NOMO-1 treated with dmso at 0.1 percent for 144 hours (cell line): ENCODE measurements at regions not wholly inside any gene's neighbourhood (a gene's known extent, or its start where the extent isn't known, plus 50 kb on each side); places are given as distances from the start of the nearest gene placed in this dataset.

Source experiments
- DNase-seq: peaks from one replicate; lab custom pipeline; 2025; ENCODE audit not compliant: unreplicated experiment; lab: John Stamatoyannopoulos, UW

DNA sequence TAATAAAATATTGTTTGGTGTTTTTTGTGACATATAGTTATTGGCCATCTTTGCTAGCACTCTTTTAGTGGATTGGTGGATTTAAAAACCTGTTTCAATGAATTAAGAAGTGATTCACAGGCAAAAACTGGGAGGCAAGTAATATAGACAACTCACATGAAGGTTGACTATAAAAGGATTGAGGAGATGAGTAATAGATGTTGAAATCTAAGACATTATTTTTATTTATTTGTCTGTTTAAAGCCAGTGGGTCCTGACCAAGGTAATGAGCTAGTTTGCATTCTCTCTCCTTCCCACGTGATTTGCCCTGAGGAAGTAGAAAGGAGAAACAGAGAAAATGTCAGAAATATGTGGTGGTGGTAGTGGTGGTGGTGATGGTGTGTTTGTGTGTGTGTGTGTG lies 351.5 kb upstream of the ZP4 start:
- peak; percentile 10 for DNase-seq

- no peak for DNase-seq
Measured at GRCh38 chr1:238241607-238242006, 350.9 kb upstream of the ZP4 start.

DNA sequence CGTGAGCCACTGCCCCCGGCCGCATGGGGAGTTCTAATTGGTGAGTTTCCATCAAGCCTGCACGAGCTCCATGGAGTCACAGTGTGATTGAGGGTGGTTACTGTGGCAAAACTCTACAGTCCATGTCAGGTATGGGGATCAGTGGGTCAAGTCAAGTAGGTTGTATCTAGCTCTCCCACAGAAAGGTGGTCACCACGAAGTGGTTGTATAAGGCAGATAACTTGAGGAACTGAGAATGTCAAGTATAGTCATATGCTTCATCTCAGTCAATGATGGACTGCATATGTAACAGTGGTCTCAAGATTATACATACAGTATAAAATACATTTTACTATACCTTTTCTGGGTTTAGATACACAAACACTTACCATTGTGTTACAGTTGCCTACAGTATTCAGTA lies 348.6 kb upstream of the ZP4 start:
- no peak for DNase-seq

GRCh38 chr1:238233966-238234365 lies 343.2 kb upstream of the ZP4 start:
- DNase-seq, result no peak

- no peak for DNase-seq
Measured at GRCh38 chr1:238232084-238232710, 341.5 kb upstream of the ZP4 start.

DNA sequence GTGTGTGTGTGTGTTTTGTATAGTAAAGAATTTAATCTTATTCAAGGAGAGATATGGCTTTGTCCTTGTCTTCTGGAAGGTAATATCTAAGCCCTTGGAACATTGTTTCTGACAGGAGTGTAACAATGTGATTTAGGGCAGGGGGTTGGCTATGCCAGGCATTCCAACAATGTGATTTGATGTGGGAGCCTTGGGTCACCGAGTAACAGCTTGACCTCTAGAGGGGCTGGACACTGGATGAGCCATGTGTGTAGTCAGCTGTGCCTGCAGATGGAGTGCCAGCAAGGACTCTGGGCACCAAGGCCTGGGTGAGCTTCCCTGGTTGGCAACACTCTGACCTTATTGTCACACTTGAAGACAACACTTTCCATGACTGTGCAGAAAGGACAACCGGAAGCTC lies 336.1 kb upstream of the ZP4 start:
- no peak for DNase-seq

DNA sequence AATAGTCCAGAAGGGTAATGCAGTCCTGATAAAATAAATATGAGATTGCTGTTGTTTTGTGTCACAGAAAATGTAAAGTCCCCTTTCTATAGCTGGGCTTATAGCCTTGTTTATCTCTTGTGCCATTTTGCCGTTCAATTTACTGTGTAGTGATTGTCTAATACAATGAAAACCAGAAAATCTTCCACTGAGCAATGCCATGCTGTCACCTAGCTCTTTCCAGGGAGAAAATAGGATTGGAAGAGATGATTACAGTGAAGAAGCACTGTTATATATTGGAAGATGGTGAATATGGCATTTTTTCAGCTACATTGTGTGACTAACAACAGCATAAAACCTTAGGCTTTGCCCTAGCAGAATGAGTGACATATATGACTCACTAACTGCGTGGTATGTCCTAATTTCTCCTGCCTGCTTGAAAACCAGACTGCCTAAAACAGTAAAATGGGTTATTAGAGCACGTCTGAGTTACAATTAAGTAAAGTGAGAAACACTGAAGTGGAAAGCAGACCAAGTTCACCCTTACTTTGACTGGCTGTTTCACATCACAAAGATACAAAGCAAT lies 332.4 kb upstream of the ZP4 start:
- DNase-seq, result no peak

DNA sequence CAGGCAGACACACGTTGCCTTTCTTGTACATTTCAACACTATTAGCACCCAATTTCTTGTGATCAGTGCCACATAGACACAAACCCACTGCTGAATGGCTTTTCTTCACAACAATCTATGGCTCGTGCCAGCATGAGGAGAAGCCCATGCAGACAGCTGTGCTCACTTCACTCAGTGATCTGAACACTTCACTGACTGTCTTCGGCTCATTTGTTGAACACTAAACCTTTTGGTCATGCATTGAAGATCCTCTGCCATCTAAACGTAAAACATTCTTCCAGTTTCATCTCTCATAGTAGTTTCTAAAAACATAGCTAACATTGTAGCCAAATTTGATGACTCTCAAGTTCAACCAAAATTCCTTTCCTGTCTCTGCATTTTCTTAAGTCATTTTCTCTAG lies 331.0 kb upstream of the ZP4 start:
- DNase-seq, result no peak

DNA sequence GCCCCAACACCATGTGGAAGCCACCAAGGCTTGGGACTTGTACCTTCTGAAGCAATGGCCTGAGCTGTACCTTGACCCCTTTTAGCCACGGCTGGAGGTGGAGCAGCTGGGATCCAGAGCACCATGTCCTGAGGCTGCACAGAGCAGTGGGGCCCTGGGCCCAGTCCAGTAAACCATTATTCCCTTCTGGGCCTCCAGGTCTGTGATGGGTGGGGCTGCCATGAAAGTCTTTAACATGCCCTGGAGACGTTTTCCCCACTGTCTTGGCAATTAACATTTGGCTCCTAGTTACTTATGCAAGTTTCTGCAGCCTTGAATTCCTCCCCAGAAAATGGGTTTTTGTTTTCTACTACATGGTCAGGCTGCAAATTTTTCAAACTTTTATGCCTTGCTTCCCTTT lies 323.7 kb upstream of the ZP4 start:
- DNase-seq, result no peak

- DNase-seq, result no peak
Measured at GRCh38 chr1:238205045-238205662, 314.4 kb upstream of the ZP4 start.

DNA sequence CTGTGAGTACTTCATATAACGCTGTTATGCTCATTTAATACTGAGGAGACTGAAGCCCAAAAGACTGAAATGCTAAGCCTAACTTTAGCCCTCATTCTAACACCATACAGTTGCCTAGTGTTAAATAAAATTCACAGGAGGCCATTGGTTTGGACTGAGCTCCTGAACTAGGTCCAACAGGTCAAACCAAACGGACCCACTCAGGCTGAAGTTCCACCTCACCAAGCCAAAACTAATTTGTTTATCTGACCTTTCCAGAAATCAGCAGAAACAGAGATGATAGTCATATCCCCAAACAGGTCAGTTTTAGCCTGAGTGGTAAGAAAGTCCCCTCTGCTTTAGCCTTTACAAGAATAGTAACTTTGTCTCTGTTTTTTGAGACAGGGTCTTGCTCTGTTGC lies 311.3 kb upstream of the ZP4 start:
- DNase-seq, result no peak

- no peak for DNase-seq
Measured at GRCh38 chr1:238199325-238199724, 308.6 kb upstream of the ZP4 start.

DNA sequence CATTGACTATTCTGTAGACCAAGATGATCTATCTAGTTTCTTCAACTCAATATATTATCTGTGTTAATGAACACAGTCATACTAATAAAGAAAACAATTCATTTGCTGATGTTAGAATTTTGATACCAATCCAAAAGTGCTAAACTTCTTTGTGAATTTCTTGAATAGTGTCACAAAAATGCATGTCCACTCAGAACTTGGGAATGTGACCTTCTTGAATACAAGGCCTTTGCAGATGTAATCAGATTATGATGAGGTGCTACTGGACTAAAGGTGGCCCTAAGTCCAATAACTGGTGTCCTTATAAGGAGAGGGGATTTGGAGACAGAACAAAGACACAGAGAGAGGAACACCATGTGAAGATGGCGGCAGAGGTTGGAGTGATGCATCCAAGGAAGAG lies 305.8 kb upstream of the ZP4 start:
- DNase-seq, result no peak

DNA sequence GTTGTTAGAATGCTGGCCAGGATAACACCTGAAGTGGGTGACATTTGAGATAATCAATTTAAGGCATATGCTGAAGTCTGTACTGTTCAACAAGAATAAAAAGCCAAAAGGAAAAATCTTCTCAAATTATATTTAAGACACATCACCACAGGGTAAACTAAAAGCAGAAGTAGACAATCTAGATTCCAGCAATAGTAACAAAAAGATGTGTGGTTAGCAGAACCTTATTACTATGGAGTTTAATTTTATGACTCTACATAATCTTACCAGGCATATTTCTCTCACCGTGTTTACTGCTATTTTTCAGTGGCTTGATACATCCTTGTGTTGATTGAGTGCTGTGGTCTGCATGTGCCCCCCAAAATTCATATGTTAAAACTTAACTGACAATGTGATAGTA lies 300.4 kb upstream of the ZP4 start:
- DNase-seq, result no peak

DNA sequence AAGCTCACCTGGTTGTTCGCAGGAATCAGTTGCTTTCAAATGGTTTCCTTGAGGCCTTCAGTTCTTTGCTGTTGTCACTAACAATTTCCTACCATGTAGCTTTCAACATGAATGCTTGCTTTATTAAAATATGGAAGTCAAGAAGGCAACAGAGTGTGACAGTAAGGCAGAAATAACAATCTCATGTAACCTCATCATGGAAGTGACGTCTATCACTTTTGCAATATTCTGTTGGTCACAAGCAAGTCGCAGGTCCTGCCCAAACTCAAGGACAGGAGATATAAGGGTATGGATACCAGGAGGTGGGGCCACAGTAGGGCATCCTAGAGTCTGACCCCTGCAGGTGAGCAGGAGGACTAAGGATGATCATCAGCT lies 296.8 kb upstream of the ZP4 start:
- DNase-seq, result no peak

DNA sequence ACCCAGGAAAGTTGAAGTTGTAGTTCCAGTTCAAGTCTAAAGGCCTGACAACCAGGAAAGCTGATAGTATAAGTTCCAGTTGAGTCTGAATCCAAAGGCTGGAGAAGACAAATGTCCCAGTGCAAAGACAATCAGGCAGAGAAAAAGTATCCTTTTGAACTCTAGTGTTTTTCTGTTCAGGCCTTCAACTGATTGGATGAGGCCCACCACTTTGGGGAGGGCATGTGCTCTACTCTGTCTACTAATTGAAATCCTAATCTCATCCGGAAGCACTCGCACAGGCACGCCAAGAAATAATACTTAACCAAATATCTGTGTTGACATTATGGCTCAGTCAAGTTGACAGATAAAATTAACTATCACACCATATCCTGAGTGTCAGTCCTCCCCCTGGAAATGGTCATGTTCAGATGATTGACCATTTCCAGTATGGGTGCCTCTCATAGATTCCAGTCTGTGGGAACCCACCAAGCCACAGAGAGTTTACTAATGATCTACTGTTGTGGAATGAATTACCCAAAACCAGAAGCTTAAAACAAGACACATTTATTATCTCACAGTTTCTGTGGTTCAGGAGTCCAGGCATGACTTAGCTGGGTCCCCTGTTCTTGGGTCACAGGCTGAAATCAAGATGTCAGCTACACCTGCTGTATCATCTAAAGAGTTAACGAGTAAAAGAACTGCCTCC lies 296.3 kb upstream of the ZP4 start:
- no peak for DNase-seq

GRCh38 chr1:238177960-238178645 lies 287.4 kb upstream of the ZP4 start:
- DNase-seq, result no peak

DNA sequence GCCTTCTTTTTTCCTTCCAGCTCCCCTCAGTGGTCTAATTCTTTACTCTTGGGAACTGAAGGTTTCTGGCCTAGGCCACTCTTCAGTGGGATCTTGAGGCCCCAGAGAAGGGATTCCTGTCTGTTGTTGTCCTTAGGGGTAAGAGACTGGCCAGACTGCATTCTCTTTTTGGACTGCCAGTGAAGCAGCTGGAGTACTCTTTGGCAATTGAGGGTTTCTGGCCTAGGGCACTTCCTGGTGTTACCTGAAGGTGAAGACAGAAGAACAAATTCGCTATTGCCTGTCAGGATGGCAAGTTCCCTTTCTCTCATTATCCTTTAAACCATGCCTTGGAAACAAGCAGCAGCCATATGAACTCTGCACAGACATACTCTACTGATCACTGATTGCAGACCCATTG lies 286.6 kb upstream of the ZP4 start:
- no peak for DNase-seq

DNA sequence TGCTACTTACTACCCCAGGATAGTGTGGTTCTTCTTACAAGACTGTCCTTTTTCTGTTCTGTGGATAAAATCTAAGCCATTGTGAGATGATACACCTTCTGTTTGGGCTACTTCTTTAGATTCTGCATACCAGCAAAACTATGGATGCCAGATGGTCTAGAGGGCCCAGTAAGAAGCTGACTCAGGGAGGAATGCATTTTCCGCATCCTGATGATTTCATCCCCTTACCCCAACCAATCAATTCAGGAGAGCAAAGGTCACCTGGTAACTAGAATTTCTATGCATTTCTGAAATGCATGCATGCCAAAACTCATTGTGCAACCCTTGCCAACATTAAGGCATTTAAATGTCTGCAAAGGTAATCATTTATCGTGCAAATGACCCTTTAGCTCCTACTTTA lies 285.7 kb upstream of the ZP4 start:
- DNase-seq, result no peak

- no peak for DNase-seq
Measured at GRCh38 chr1:238171985-238172384, 281.3 kb upstream of the ZP4 start.

DNA sequence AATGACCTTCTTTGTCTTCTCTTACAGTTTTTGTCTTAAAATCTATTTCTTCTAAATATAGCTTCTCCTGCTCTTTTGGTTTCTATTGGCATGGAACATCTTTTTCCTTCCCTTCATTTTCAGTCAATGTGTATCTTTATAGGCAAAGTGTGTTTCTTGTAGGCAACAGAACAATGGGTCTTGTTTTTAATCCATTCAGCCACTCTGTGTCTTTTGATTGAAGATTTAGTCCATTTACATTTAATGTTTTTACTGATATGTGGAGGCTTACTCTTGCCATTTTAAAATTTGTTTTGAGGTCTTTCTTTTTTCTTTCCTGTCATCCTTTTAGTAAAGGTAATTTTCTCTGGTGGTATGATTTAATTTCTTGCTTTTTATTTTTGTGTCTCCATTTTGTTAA lies 271.2 kb upstream of the ZP4 start:
- DNase-seq, result no peak

GRCh38 chr1:238153939-238154338 lies 263.2 kb upstream of the ZP4 start:
- DNase-seq, result no peak
